ENCODE measurements at regions not wholly inside any gene's neighbourhood (a gene's known extent, or its start where the extent isn't known, plus 50 kb on each side); places are given as distances from the start of the nearest gene placed in this dataset.
"Not testable (repeated sequence)": the region's sequence is repeated elsewhere in the genome, so short reads cannot be mapped to it uniquely, and the experiment has no call there.

- no peak for DNase-seq
Measured at GRCh38 chr12:127770118-127770517, 496.9 kb upstream of the TMEM132C start.

GRCh38 chr12:127771546-127771945 is 495.4 kb upstream of the TMEM132C start:
- DNase-seq, result no peak

GRCh38 chr12:127773520-127773919 is 493.4 kb upstream of the TMEM132C start:
- no peak for DNase-seq

GRCh38 chr12:127774828-127775227 is 492.1 kb upstream of the TMEM132C start:
- no peak for DNase-seq

GRCh38 chr12:127779301-127780045 is 487.5 kb upstream of the TMEM132C start:
- DNase-seq, result no peak

GRCh38 chr12:127780881-127781280 is 486.1 kb upstream of the TMEM132C start:
- DNase-seq, result no peak

- no peak for DNase-seq
Measured at GRCh38 chr12:127781336-127781735, 485.6 kb upstream of the TMEM132C start.

GRCh38 chr12:127785540-127785939 is 481.4 kb upstream of the TMEM132C start:
- no peak for DNase-seq

GRCh38 chr12:127785986-127786590 is 480.9 kb upstream of the TMEM132C start:
- no peak for DNase-seq

- no peak for DNase-seq
Measured at GRCh38 chr12:127787544-127787943, 479.4 kb upstream of the TMEM132C start.

GRCh38 chr12:127790376-127790775 is 476.6 kb upstream of the TMEM132C start:
- DNase-seq, result no peak

- no peak for DNase-seq
Measured at GRCh38 chr12:127791217-127791616, 475.8 kb upstream of the TMEM132C start.

GRCh38 chr12:127797918-127798317 is 469.1 kb upstream of the TMEM132C start:
- no peak for DNase-seq

- DNase-seq, result no peak
Measured at GRCh38 chr12:127802271-127802670, 464.7 kb upstream of the TMEM132C start.

GRCh38 chr12:127803545-127803944 is 463.4 kb upstream of the TMEM132C start:
- no peak for DNase-seq

- DNase-seq, result no peak
Measured at GRCh38 chr12:127809275-127809674, 457.7 kb upstream of the TMEM132C start.

- no peak for DNase-seq
Measured at GRCh38 chr12:127810041-127810440, 456.9 kb upstream of the TMEM132C start.

GRCh38 chr12:127810459-127810858 is 456.5 kb upstream of the TMEM132C start:
- DNase-seq, result not testable (repeated sequence)

GRCh38 chr12:127811988-127812387 is 455.0 kb upstream of the TMEM132C start:
- DNase-seq, result no peak

- DNase-seq, result no peak
Measured at GRCh38 chr12:127813147-127813546, 453.8 kb upstream of the TMEM132C start.

- no peak for DNase-seq
Measured at GRCh38 chr12:127819056-127819455, 447.9 kb upstream of the TMEM132C start.

- DNase-seq, result no peak
Measured at GRCh38 chr12:127820271-127820670, 446.7 kb upstream of the TMEM132C start.

- DNase-seq, result no peak
Measured at GRCh38 chr12:127820846-127821245, 446.1 kb upstream of the TMEM132C start.

GRCh38 chr12:127822809-127823411 is 444.1 kb upstream of the TMEM132C start:
- DNase-seq, result no peak
